ENCODE measurements at regions not wholly inside any gene's neighbourhood (a gene's known extent, or its start where the extent isn't known, plus 50 kb on each side); places are given as distances from the start of the nearest gene placed in this dataset.
"Not testable (repeated sequence)": the region's sequence is repeated elsewhere in the genome, so short reads cannot be mapped to it uniquely, and the experiment has no call there.

GRCh38 chr9:83138422-83139135, 75.6 kb upstream of the RASEF start:
- no peak for DNase-seq (ENCODE audit: low read depth)

- no peak for DNase-seq (ENCODE audit: low read depth)
Observed at GRCh38 chr9:83133316-83133715, 70.4 kb upstream of the RASEF start.

DNA sequence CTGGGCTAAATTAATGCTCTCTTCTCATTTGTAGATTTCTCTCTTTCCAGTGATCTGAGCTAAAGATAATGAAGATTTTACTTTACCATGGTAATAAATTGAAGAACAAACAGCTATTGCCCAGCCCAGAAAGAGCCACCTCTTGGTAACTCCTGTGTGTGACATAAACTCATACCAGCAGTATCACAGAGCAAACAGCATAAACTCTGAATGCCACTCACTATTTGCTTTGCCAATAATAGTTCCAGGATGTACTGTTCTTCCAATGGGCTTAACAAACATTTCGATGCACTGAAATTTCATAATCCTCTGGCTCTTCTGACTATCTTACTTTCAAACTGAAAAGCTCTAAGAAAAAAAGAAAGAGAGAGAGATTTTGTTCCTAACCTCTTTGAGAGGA, 69.8 kb upstream of the RASEF start:
- DNase-seq (ENCODE audit: low read depth), result no peak

DNA sequence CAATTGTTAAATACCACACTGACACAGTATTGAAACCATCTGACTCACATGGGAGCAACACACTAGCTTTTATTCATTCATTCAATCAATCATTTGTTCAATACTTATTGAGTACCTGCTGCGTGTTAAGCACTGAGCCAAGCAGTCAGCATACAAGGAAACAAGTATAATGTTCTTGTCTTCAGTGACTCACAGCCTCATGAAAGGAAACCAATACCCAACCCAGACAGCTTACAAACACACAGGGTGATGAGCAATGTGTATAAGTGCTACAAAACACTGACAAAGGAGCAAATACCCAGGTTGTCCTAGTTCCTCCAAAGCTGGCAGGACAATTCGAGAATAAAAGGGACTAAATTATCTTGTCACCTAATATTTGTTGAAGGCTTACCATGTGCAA, 67.6 kb upstream of the RASEF start:
- no peak for DNase-seq (ENCODE audit: low read depth)

DNA sequence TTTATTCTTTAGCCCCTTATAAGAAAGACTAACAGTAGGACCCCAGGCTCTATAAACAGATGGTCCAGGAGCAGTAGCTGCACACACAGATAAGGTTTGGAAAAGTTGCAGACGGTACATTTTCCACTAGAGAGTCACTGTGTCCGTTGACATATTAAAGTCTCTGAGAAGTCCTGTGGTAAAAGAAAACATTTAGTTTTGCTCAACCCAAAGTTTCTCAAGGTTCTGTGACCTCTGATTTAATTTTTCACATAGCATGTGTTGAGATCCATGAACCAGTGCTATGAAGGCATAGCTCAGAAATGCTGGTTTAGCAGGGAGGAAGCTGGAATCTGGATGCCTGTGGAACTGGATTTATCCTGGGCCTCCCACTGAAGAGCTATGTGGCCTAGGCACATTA, 62.7 kb upstream of the RASEF start:
- DNase-seq (ENCODE audit: low read depth), result no peak

DNA sequence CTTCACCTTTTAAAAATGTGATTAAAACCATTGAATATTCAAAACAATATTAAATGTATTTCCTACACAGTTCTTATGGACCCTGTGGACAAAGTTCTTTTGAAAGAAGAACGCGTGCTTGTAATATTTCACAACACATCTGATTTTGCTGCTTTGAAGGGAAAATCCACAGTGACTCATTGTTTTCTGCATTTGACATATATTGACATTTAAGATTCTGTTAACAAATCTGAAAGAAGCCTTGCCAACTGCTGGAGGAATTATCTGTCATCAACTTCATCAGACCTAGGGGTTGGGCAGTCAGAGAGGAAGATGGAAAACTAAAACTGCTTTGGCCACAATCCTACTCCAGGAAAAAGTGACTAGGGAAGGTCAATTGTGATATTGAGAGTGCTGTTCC, 56.9 kb upstream of the RASEF start:
- no peak for DNase-seq (ENCODE audit: low read depth)

GRCh38 chr9:83116026-83116425, 53.1 kb upstream of the RASEF start:
- DNase-seq (ENCODE audit: low read depth), result no peak

GRCh38 chr9:83113445-83113844, 50.5 kb upstream of the RASEF start:
- not testable (repeated sequence) for DNase-seq (ENCODE audit: low read depth)

Measured in RPMI7951 (cell line).